H9 (cell line): ENCODE measurements at regions not wholly inside any gene's neighbourhood (a gene's known extent, or its start where the extent isn't known, plus 50 kb on each side); places are given as distances from the start of the nearest gene placed in this dataset.

Experiments
- DNase-seq: peaks from one replicate; pipeline ENCODE4 v3.0.0-alpha.2; 2017
- H2AFZ ChIP-seq: one replicate; pipeline ENCODE4 v1.6.1; 2013; ENCODE audit warnings: mild to moderate bottlenecking, low read length, control low read depth, moderate library complexity
- H2AK5ac ChIP-seq: 2 replicates; pipeline ENCODE4 v1.6.1; 2013; ENCODE audit warnings: low read length, control low read depth, mixed read lengths; ENCODE audit not compliant: insufficient read length
- H2BK120ac ChIP-seq: one replicate; pipeline ENCODE4 v1.6.1; 2013; ENCODE audit warnings: low read depth, mild to moderate bottlenecking, low read length, control low read depth, inconsistent platforms; ENCODE audit not compliant: poor library complexity, severe bottlenecking
- H2BK12ac ChIP-seq: 2 replicates; pipeline ENCODE4 v1.6.1; 2013; ENCODE audit warnings: low read length, control low read depth, mixed read lengths, low read depth; ENCODE audit not compliant: insufficient read length
- H2BK15ac ChIP-seq: 2 replicates; pipeline ENCODE4 v1.6.1; 2013; ENCODE audit warnings: low read depth, low read length, control low read depth
- H2BK20ac ChIP-seq: one replicate; pipeline ENCODE4 v1.6.1; 2013; ENCODE audit warnings: low read depth, mild to moderate bottlenecking, low read length, control low read depth, inconsistent platforms; ENCODE audit not compliant: poor library complexity, severe bottlenecking
- H2BK5ac ChIP-seq: 2 replicates; pipeline ENCODE4 v1.6.1; 2013; ENCODE audit warnings: low read length, control low read depth, mixed read lengths; ENCODE audit not compliant: insufficient read length
- H3K14ac ChIP-seq: 2 replicates; pipeline ENCODE4 v1.6.1; 2013; ENCODE audit warnings: low read length, control low read depth; ENCODE audit not compliant: insufficient read depth
- H3K18ac ChIP-seq: 2 replicates; pipeline ENCODE4 v1.6.1; 2013; ENCODE audit warnings: low read depth, mild to moderate bottlenecking, mixed read lengths, low read length, control low read depth; ENCODE audit not compliant: insufficient read length
- H3K23ac ChIP-seq: 2 replicates; pipeline ENCODE4 v1.6.1; 2013; ENCODE audit warnings: low read length, control low read depth, mixed read lengths, low read depth; ENCODE audit not compliant: insufficient read length
- H3K23me2 ChIP-seq: 2 replicates; pipeline ENCODE4 v1.6.1; 2013; ENCODE audit warnings: low read depth, mild to moderate bottlenecking, mixed read lengths, low read length, control low read depth; ENCODE audit not compliant: insufficient read length, poor library complexity, severe bottlenecking
- H3K27ac ChIP-seq: 2 replicates; pipeline ENCODE4 v1.5.1; 2013; ENCODE audit warnings: low read length, control low read depth, mixed read lengths, low read depth; ENCODE audit not compliant: insufficient read length
- H3K27me3 ChIP-seq: 2 replicates; pipeline ENCODE4 v1.6.1; 2013; ENCODE audit warnings: low read length, control low read depth, inconsistent platforms; ENCODE audit not compliant: insufficient read depth
- H3K4ac ChIP-seq: 2 replicates; pipeline ENCODE4 v1.6.1; 2013; ENCODE audit warnings: low read depth, mild to moderate bottlenecking, control low read depth, inconsistent platforms, low read length, moderate library complexity
- H3K4me1 ChIP-seq: 2 replicates; pipeline ENCODE4 v1.6.1; 2013; ENCODE audit warnings: low read length, control low read depth, inconsistent platforms; ENCODE audit not compliant: insufficient read depth
- H3K4me2 ChIP-seq: 2 replicates; pipeline ENCODE4 v1.6.1; 2013; ENCODE audit warnings: low read length, control low read depth, mixed read lengths; ENCODE audit not compliant: insufficient read length, insufficient read depth
- H3K56ac ChIP-seq: 2 replicates; pipeline ENCODE4 v1.6.1; 2013; ENCODE audit warnings: low read depth, mild to moderate bottlenecking, mixed read lengths, low read length, control low read depth; ENCODE audit not compliant: insufficient read length
- H3K79me1 ChIP-seq: 2 replicates; pipeline ENCODE4 v1.6.1; 2013; ENCODE audit warnings: low read depth, mild to moderate bottlenecking, moderate library complexity, low read length, control low read depth, inconsistent platforms; ENCODE audit not compliant: insufficient read depth, poor library complexity, severe bottlenecking
- H3K79me2 ChIP-seq: 2 replicates; pipeline ENCODE4 v1.6.1; 2013; ENCODE audit warnings: low read length, control low read depth, inconsistent platforms; ENCODE audit not compliant: insufficient read depth
- H3K9ac ChIP-seq: 2 replicates; pipeline ENCODE4 v1.6.1; 2013; ENCODE audit warnings: low read length, control low read depth, mixed read lengths; ENCODE audit not compliant: insufficient read length; ENCODE audit errors: extremely low read depth
- H3K9me3 ChIP-seq: one replicate; pipeline ENCODE4 v1.6.1; 2013; ENCODE audit warnings: low read depth, low read length, inconsistent platforms; ENCODE audit not compliant: control insufficient read depth
- H3T11ph ChIP-seq: one replicate; pipeline ENCODE4 v1.6.1; 2013; ENCODE audit warnings: mild to moderate bottlenecking, low read length, control low read depth, inconsistent platforms
- H4K20me1 ChIP-seq: one replicate; pipeline ENCODE4 v1.6.1; 2013; ENCODE audit not compliant: control insufficient read depth, insufficient read length, insufficient read depth
- H4K5ac ChIP-seq: 2 replicates; pipeline ENCODE4 v1.6.1; 2013; ENCODE audit warnings: low read depth, mild to moderate bottlenecking, mixed read lengths, low read length, control low read depth; ENCODE audit not compliant: insufficient read length
- H4K8ac ChIP-seq: replicated peaks from 2 replicates; pipeline ENCODE4 v1.6.1; 2013; ENCODE audit warnings: low read length, control low read depth, mixed read lengths, low read depth; ENCODE audit not compliant: insufficient read length
- H4K91ac ChIP-seq: 2 replicates; pipeline ENCODE4 v1.6.1; 2013; ENCODE audit warnings: low read depth, mild to moderate bottlenecking, moderate library complexity, mixed read lengths, low read length, control low read depth; ENCODE audit not compliant: insufficient read length
- H3K27ac Mint-ChIP-seq, 3 experiments: 2 replicates in 2 of 3; 3 replicates in 1 of 3; pipeline ENCODE4 v1.8.0; 2020 to 2021; ENCODE audit warnings: mixed read lengths in 3 of 3, mild to moderate bottlenecking in 1 of 3, moderate library complexity in 1 of 3
- H3K27me3 Mint-ChIP-seq: 2 replicates; pipeline ENCODE4 v1.8.0; 2021; ENCODE audit warnings: low read depth, mild to moderate bottlenecking, moderate library complexity, mixed read lengths
- H3K36me3 Mint-ChIP-seq, 3 experiments: 2 replicates in 2 of 3; 3 replicates in 1 of 3; pipeline ENCODE4 v1.8.0; 2020 to 2021; ENCODE audit warnings: low read depth in 3 of 3, mixed read lengths in 3 of 3; ENCODE audit not compliant: insufficient read depth in 1 of 3
- H3K4me1 Mint-ChIP-seq, 2 experiments: 2 replicates each; pipeline ENCODE4 v1.8.0; 2020; ENCODE audit warnings: mixed read lengths in 2 of 2
- H3K4me3 Mint-ChIP-seq, 2 experiments: 2 replicates in 1 of 2; 3 replicates in 1 of 2; pipeline ENCODE4 v1.8.0; 2020 to 2021; ENCODE audit warnings: mild to moderate bottlenecking in 2 of 2, mixed read lengths in 2 of 2, moderate library complexity in 1 of 2
- H3K9me3 Mint-ChIP-seq, 2 experiments: 2 replicates in 1 of 2; 3 replicates in 1 of 2; pipeline ENCODE4 v1.8.0; 2020; ENCODE audit warnings: mild to moderate bottlenecking in 2 of 2, mixed read lengths in 2 of 2, moderate library complexity in 1 of 2
- TF ChIP-seq, protein P1 (sequence below): fragments of 200-600 bp; sonication (generic); conservative IDR thresholded peaks from 3 replicates; pipeline ENCODE4 v1.8.0; 2021; ENCODE audit warnings: antibody characterized with exemption, mild to moderate bottlenecking

- no peaks in the 10 kb centered on the region for H3K79me1 ChIP-seq
- no peak overlapping the region for H2AK5ac ChIP-seq
- no peak overlapping the region for H3K9ac ChIP-seq
- no peak overlapping the region for H4K5ac ChIP-seq
- H3K4me1 ChIP-seq, result no peaks in the 10 kb centered on the region; the same call in 1 of the 2 replicates
- Mint-ChIP-seq H3K36me3 (no peaks in the 10 kb centered on the region), H3K4me1 (peaks cover 7 to 10% of the 10 kb centered on the region in 2 experiments), H3K4me3 (no peak overlapping the region), H3K9me3 (no peaks in the 10 kb centered on the region; a peak in 1 of 5 replicates), H3K27me3 (no peaks in the 10 kb centered on the region), H3K27ac (no peak overlapping the region)
- no peaks in the 10 kb centered on the region for H4K20me1 ChIP-seq
- H4K91ac ChIP-seq, result no peak overlapping the region
- TF ChIP-seq, protein P1, sequence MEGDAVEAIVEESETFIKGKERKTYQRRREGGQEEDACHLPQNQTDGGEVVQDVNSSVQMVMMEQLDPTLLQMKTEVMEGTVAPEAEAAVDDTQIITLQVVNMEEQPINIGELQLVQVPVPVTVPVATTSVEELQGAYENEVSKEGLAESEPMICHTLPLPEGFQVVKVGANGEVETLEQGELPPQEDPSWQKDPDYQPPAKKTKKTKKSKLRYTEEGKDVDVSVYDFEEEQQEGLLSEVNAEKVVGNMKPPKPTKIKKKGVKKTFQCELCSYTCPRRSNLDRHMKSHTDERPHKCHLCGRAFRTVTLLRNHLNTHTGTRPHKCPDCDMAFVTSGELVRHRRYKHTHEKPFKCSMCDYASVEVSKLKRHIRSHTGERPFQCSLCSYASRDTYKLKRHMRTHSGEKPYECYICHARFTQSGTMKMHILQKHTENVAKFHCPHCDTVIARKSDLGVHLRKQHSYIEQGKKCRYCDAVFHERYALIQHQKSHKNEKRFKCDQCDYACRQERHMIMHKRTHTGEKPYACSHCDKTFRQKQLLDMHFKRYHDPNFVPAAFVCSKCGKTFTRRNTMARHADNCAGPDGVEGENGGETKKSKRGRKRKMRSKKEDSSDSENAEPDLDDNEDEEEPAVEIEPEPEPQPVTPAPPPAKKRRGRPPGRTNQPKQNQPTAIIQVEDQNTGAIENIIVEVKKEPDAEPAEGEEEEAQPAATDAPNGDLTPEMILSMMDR, result no peak
- H3K23me2 ChIP-seq, result no peaks in the 10 kb centered on the region
- H2BK120ac ChIP-seq, result no peak overlapping the region
- no peak overlapping the region for H3K4me2 ChIP-seq
- no peak overlapping the region for H2AFZ ChIP-seq
- H3K23ac ChIP-seq, result no peak overlapping the region
- no peak overlapping the region for H4K8ac ChIP-seq
- no peaks in the 10 kb centered on the region for H3K9me3 ChIP-seq
- H3K27me3 ChIP-seq, result no peaks in the 10 kb centered on the region
- H3T11ph ChIP-seq, result no peak overlapping the region
- no peak overlapping the region for H3K4ac ChIP-seq
- no peak overlapping the region for H3K18ac ChIP-seq
- no peak overlapping the region for H2BK15ac ChIP-seq
- H3K79me2 ChIP-seq, result no peaks in the 10 kb centered on the region
- no peak overlapping the region for H2BK5ac ChIP-seq
- no peak for DNase-seq
- no peak overlapping the region for H3K27ac ChIP-seq
- H2BK20ac ChIP-seq, result no peak overlapping the region
- no peak overlapping the region for H3K56ac ChIP-seq
- H3K14ac ChIP-seq, result no peak overlapping the region
- no peak overlapping the region for H2BK12ac ChIP-seq
Measured at GRCh38 chr4:161167539-161167938, 996.3 kb downstream of the FSTL5 start.
